Right lobe of liver (tissue), 6 donors: ENCODE measurements at regions not wholly inside any gene's neighbourhood (a gene's known extent, or its start where the extent isn't known, plus 50 kb on each side); places are given as distances from the start of the nearest gene placed in this dataset.

Experiments used
- ATAC-seq, 4 donors: fragments of 200-7000 bp; cut with Tn5 transposase; one replicate each; pipeline ENCODE4 v1.9.1; 2020; ENCODE audit warnings: mild to moderate bottlenecking in 4 of 4, moderate library complexity in 4 of 4
- DNase-seq, 3 donors: peaks; one replicate each; pipeline ENCODE4 v3.0.0-alpha.2; 2020
- H3K27ac ChIP-seq, 3 donors: fragments of 200-600 bp; one replicate each; pipeline ENCODE4 v1.8.0; 2022
- H3K27me3 ChIP-seq, 2 donors: fragments of 200-600 bp; one replicate each; pipeline ENCODE4 v1.8.0; 2022
- H3K36me3 ChIP-seq, 4 donors: fragments of 200-600 bp; sonication (generic) in 1 of 4; one replicate each; pipeline versions ENCODE4 v1.5.1 to v1.8.0; 2017 to 2022; ENCODE audit warnings: control low read depth in 1 of 4
- H3K4me1 ChIP-seq, 4 donors: fragments of 200-600 bp; sonication (generic) in 1 of 4; one replicate each; pipeline versions ENCODE4 v1.5.1 to v1.8.0; 2017 to 2022; ENCODE audit warnings: control low read depth in 1 of 4
- H3K4me3 ChIP-seq, 3 donors: fragments of 200-600 bp; one replicate each; pipeline ENCODE4 v1.8.0; 2022
- H3K9me3 ChIP-seq, 4 donors: fragments of 200-600 bp; sonication (generic) in 1 of 4; one replicate each; pipeline versions ENCODE4 v1.5.1 to v1.8.0; 2017 to 2022; ENCODE audit warnings: control low read depth in 1 of 4
- POLR2A ChIP-seq: fragments of 450-650 bp; IDR thresholded peaks from one replicate; pipeline ENCODE4 v1.6.1; 2017; ENCODE audit warnings: antibody characterized with exemption, mild to moderate bottlenecking
- WGBS: methylation state at CpG from one replicate; pipeline ENCODE4 v1.1.6; 2018; ENCODE audit warnings: low coverage, low lambda C conversion rate; ENCODE audit not compliant: insufficient coverage; ENCODE audit errors: missing lambda C conversion rate; 5-methylcytosine and 5-hydroxymethylcytosine counted together
- intact Hi-C, 2 donors: fragments of 100-400 bp; cut with DNase I; formaldehyde crosslinking; loops; one replicate each; pipeline versions ENCODE4 v1.11.2 to v1.14.1; 2022
- TF ChIP-seq, protein P1 (sequence below), 4 donors: fragments of 200-600 bp in 3 of 4; fragments of 450-650 bp in 1 of 4; IDR thresholded peaks; one replicate each; pipeline versions ENCODE4 v1.5.1 to v1.8.0; 2016 to 2022; ENCODE audit warnings: antibody characterized with exemption in 4 of 4, mild to moderate bottlenecking in 2 of 4
- donor health status: DM: no; HTN: yes; CAD: no.
- donor health status: DM: no; HTN: no; CAD: no.
- donor health status: DM: no; HTN: no; CAD: no.
- donor health status: DM: no; HTN: yes; CAD: no.
- donor health status: DM: no; HTN: yes; CAD: no.

DNA sequence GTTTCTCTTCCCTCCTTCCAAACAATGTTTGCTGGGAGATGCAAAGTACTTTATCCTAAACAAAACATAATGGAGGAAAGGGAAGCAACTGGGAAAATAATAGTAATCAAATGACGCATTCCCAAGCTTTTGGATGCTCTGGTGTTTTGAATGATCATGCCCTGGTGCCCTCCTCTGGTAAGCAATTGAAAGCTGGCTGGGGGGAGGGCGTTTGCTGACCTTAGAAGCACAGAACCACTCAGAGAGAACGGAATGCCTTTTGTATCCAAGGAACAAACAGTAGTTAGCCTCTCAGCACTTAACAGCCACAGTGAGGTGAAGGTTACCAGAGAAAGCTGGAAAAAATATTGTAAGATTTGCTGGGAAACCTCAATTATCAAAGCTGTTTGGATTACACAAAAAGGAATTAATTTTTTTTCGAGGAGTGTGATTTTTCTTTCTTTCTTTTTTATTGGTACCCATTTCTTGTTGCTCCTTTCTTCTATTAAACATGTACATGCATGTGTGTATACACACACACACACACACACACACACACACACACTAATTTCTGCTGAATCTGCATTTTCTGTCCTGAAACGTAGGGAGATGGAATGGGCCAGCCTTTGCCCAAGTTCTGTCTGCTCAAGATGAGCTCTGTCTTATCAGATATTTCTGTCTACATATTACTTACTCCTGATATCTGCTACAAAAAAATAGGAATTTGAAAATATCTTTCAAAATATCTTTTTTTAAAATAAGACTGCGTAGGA is 155.8 kb upstream of the IGFBP7 start:
- no peaks in the 10 kb centered on the region for H3K27me3 ChIP-seq
- TF ChIP-seq, protein P1, sequence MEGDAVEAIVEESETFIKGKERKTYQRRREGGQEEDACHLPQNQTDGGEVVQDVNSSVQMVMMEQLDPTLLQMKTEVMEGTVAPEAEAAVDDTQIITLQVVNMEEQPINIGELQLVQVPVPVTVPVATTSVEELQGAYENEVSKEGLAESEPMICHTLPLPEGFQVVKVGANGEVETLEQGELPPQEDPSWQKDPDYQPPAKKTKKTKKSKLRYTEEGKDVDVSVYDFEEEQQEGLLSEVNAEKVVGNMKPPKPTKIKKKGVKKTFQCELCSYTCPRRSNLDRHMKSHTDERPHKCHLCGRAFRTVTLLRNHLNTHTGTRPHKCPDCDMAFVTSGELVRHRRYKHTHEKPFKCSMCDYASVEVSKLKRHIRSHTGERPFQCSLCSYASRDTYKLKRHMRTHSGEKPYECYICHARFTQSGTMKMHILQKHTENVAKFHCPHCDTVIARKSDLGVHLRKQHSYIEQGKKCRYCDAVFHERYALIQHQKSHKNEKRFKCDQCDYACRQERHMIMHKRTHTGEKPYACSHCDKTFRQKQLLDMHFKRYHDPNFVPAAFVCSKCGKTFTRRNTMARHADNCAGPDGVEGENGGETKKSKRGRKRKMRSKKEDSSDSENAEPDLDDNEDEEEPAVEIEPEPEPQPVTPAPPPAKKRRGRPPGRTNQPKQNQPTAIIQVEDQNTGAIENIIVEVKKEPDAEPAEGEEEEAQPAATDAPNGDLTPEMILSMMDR (IDR thresholded peaks at IDR 0.05) = no peak
- TF ChIP-seq POLR2A = no peak
- H3K27ac ChIP-seq = no peak overlapping the region
- H3K36me3 ChIP-seq = no peaks in the 10 kb centered on the region
- intact Hi-C loops = no loop called here
- no peak overlapping the region for H3K4me3 ChIP-seq
- H3K9me3 ChIP-seq = no peaks in the 10 kb centered on the region
- WGBS = 37% methylated on average over 6 of the region's 6 CpGs
- H3K4me1 ChIP-seq = no peaks in the 10 kb centered on the region
- ATAC-seq (no peak), DNase-seq (no peak)

DNA sequence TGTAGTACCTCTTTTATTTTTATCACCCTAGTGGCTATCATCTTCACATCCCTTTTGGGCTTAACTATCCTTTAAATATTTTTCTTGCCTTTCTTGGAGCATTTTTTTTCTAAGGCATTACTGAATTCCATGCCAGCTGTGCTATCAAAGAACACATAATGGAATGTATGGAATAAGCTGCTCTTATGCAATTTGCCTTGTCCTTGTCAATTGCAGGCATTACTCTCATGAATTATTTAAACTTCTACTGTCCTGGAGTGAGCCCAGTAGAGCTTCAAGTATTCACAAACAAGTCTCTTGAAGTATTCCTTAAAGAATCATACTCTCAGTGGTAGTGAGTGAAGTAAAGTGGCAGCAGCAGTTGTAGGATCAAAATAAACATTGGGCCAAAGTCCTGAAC is 144.6 kb upstream of the IGFBP7 start:
- no peak for TF ChIP-seq POLR2A
- TF ChIP-seq, protein P1 (IDR thresholded peaks at IDR 0.05) = no peak
- DNase-seq (no peak), ATAC-seq (no peak)

DNA sequence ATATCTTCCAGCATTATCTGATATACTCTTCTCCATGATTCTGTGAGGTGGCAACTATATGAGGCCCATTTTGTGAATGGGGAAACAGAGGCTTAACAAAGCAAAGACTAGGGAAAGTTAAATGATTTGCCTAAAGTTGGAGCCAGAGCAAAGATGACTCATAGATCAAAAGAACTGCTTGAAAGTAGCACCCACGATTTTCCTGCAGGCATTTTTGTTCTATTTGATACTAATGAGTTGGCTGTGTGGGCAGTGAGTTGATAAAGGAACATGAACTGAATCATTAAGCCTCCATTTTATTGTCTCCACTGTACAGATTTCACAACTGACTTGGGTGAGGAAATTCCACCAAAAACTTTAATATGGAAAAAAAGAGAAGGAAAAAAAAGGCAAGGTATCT is 138.9 kb upstream of the IGFBP7 start:
- Histone ChIP-seq H3K36me3 (no peaks in the 10 kb centered on the region), H3K27me3 (no peaks in the 10 kb centered on the region), H3K4me1 (no peaks in the 10 kb centered on the region), H3K9me3 (no peaks in the 10 kb centered on the region), H3K4me3 (no peak overlapping the region), H3K27ac (no peak overlapping the region)
- 12% methylated on average over 1 of the region's 1 CpG for WGBS
- DNase-seq (no peak), ATAC-seq (no peak)
- intact Hi-C loops = no loop called here
- TF ChIP-seq POLR2A = no peak
- TF ChIP-seq, protein P1 (IDR thresholded peaks at IDR 0.05) = no peak

More for the DNA sequence above, 144.6 kb upstream of the IGFBP7 start:
- no peak overlapping the region for H3K27ac ChIP-seq
- no peaks in the 10 kb centered on the region for H3K4me1 ChIP-seq
- intact Hi-C loops = no loop called here
- H3K4me3 ChIP-seq = no peak overlapping the region
- no peaks in the 10 kb centered on the region for H3K9me3 ChIP-seq
- no peaks in the 10 kb centered on the region for H3K36me3 ChIP-seq
- H3K27me3 ChIP-seq = no peaks in the 10 kb centered on the region

DNA sequence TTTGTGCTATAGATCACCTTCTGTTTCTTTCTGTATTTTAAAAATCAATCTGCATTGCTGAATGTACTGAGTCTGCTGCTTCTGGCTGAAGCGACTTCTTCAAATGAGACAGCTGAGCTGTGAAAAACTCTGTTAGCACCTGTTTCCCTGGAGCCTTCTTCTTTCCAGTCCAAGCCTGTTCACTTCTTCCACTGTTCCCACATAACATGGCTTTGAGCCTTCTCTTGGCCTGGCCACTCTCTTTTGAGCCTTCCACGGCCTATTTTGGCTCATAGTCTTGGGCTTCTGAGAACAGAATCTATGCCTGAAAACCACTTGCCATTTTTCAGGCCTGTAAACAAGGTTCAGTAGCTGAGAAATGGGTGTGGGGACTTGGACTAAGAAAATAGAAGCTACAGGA is 132.9 kb upstream of the IGFBP7 start:
- H3K4me1 ChIP-seq = no peaks in the 10 kb centered on the region
- TF ChIP-seq, protein P1 (IDR thresholded peaks at IDR 0.05) = no peak
- TF ChIP-seq POLR2A = no peak
- no peak overlapping the region for H3K27ac ChIP-seq
- no peaks in the 10 kb centered on the region for H3K36me3 ChIP-seq
- WGBS = 66% methylated on average over 2 of the region's 2 CpGs
- ATAC-seq (no peak), DNase-seq (no peak)
- H3K27me3 ChIP-seq = no peaks in the 10 kb centered on the region
- intact Hi-C loops = no loop called here
- H3K4me3 ChIP-seq = no peak overlapping the region
- H3K9me3 ChIP-seq = no peaks in the 10 kb centered on the region
